GM12878 (cell line): ENCODE measurements at regions not wholly inside any gene's neighbourhood (a gene's known extent, or its start where the extent isn't known, plus 50 kb on each side); places are given as distances from the start of the nearest gene placed in this dataset.

ENCODE experiments used
- ATAC-seq: fragments of 200-7000 bp; cut with Tn5 transposase; 3 replicates; pipeline ENCODE4 v1.9.1; 2020; ENCODE audit warnings: mild to moderate bottlenecking, moderate library complexity
- BruUV-seq: library from RNA; stranded (reverse); fragments of 400-500 nt; replicated peaks from 2 replicates; lab custom pipeline; 2021; lab: Mats Ljungman, UMichigan
- CTCF ChIA-PET: fragments of 300-600 bp; sonication (Branson Sonifier 250); formaldehyde crosslinking; extraction: SDS; loops from one replicate; lab custom pipeline; 2021; ENCODE audit warnings: inconsistent platforms; lab: Yijun Ruan, JAX
- POLR2A ChIA-PET: fragments of 350-600 bp; formaldehyde crosslinking; extraction: SDS; loops from one replicate; lab custom pipeline; 2021; ENCODE audit warnings: inconsistent platforms; lab: Charles Lee
- RAD21 ChIA-PET: fragments of 300-600 bp; sonication (Branson Sonifier 250); formaldehyde crosslinking; loops from one replicate; lab custom pipeline; 2023; ENCODE audit warnings: antibody characterized with exemption; ENCODE audit not compliant: unreplicated experiment; lab: Charles Lee
- SMC1A ChIA-PET: fragments of 300-600 bp; sonication (Branson Sonifier 250); formaldehyde crosslinking; loops from one replicate; lab custom pipeline; 2023; ENCODE audit not compliant: unreplicated experiment, uncharacterized antibody; lab: Charles Lee
- DNase-seq: peaks from one replicate; pipeline ENCODE4 v3.0.0-alpha.2; 2011; ENCODE audit warnings: low read depth, low spot score
- FAIRE-seq: peaks from 3 replicates; lab custom pipeline; 2011; peaks lifted over from hg19 to GRCh38; lab: Jason Lieb, UNC
- H2AFZ ChIP-seq: 2 replicates; pipeline ENCODE4 v1.6.0; 2011; ENCODE audit warnings: low read depth, low read length, control low read depth; ENCODE audit not compliant: control insufficient read depth
- H3K27ac ChIP-seq: 2 replicates; pipeline ENCODE4 v1.5.1; 2011; ENCODE audit warnings: control low read depth; ENCODE audit not compliant: control insufficient read depth, insufficient read depth
- H3K27me3 ChIP-seq, 2 experiments: replicated peaks in 1 of 2; 2 replicates each; pipeline versions ENCODE4 v1.6.0 to v1.6.1; 2011; ENCODE audit warnings: low read length in 1 of 2; ENCODE audit not compliant: control insufficient read depth in 2 of 2, insufficient read depth in 2 of 2
- H3K36me3 ChIP-seq, 2 experiments: 2 replicates each; pipeline ENCODE4 v1.5.1; 2011; ENCODE audit warnings: low read length in 1 of 2; ENCODE audit not compliant: control insufficient read depth in 2 of 2, insufficient read depth in 2 of 2
- H3K4me1 ChIP-seq: 2 replicates; pipeline ENCODE4 v1.6.1; 2011; ENCODE audit warnings: mild to moderate bottlenecking, low read length, moderate library complexity, mixed read lengths; ENCODE audit not compliant: control insufficient read depth, insufficient read depth
- H3K4me2 ChIP-seq: 2 replicates; pipeline ENCODE4 v1.6.0; 2011; ENCODE audit warnings: control low read depth; ENCODE audit not compliant: control insufficient read depth, insufficient read depth
- H3K4me3 ChIP-seq: fragments of 200-600 bp; sonication (generic); 2 replicates; pipeline ENCODE4 v1.5.1; 2016
- H3K79me2 ChIP-seq: 2 replicates; pipeline ENCODE4 v1.6.0; 2011; ENCODE audit warnings: low read length; ENCODE audit not compliant: control insufficient read depth, insufficient read depth
- H3K9ac ChIP-seq: 2 replicates; pipeline ENCODE4 v1.8.0; 2011; ENCODE audit warnings: low read length, control low read depth, mixed read lengths; ENCODE audit not compliant: control insufficient read depth, insufficient read depth
- H3K9me3 ChIP-seq: replicated peaks from 3 replicates; pipeline ENCODE4 v1.5.1; 2011; ENCODE audit warnings: mild to moderate bottlenecking, low read length; ENCODE audit not compliant: control insufficient read depth, insufficient read depth
- H4K20me1 ChIP-seq: 2 replicates; pipeline ENCODE4 v1.6.0; 2011; ENCODE audit not compliant: control insufficient read depth, insufficient read depth
- CEBPB ChIP-seq, 2 experiments: fragments of 150-350 bp in 1 of 2; IDR thresholded peaks; 2 replicates each; pipeline ENCODE4 v1.6.1; 2012 to 2014; ENCODE audit warnings: low read depth in 2 of 2, low read length in 2 of 2, borderline replicate concordance in 1 of 2, inconsistent platforms in 1 of 2
- FOXK2 ChIP-seq: fragments of 450-650 bp; IDR thresholded peaks from 2 replicates; pipeline ENCODE4 v1.6.1; 2017; ENCODE audit warnings: mild to moderate bottlenecking, moderate library complexity
- KDM1A ChIP-seq: fragments of 200-600 bp; sonication (generic); IDR thresholded peaks from 2 replicates; pipeline ENCODE4 v1.6.1; 2016; ENCODE audit warnings: borderline replicate concordance
- KLF5 ChIP-seq: fragments of 450-650 bp; IDR thresholded peaks from 2 replicates; pipeline ENCODE4 v1.6.1; 2014; ENCODE audit warnings: mild to moderate bottlenecking; ENCODE audit not compliant: partially characterized antibody
- MTA3 ChIP-seq: IDR thresholded peaks from 2 replicates; pipeline ENCODE4 v1.6.1; 2012; ENCODE audit warnings: low read length, inconsistent platforms, borderline replicate concordance
- MXI1 ChIP-seq: fragments of 150-350 bp; IDR thresholded peaks from 2 replicates; pipeline ENCODE4 v1.6.1; 2011; ENCODE audit warnings: low read depth, mild to moderate bottlenecking, inconsistent platforms, low read length, improper control_type of control experiment
- NFIC ChIP-seq: IDR thresholded peaks from 2 replicates; pipeline ENCODE4 v1.6.1; 2012; ENCODE audit warnings: low read depth, mild to moderate bottlenecking, inconsistent platforms, low read length, moderate library complexity
- NR2C2 ChIP-seq: IDR thresholded peaks from 2 replicates; pipeline ENCODE4 v1.6.1; 2011; ENCODE audit warnings: borderline replicate concordance, low read depth; ENCODE audit not compliant: control insufficient read depth, insufficient read length
- RFX5 ChIP-seq: IDR thresholded peaks from 2 replicates; pipeline ENCODE4 v1.6.1; 2011; ENCODE audit warnings: low read depth, low read length, improper control_type of control experiment
- SIX5 ChIP-seq: IDR thresholded peaks from 2 replicates; pipeline ENCODE4 v1.6.1; 2011; ENCODE audit warnings: mild to moderate bottlenecking, low read depth, low read length, moderate library complexity; ENCODE audit not compliant: severe bottlenecking
- STAT1 ChIP-seq: fragments of 450-650 bp; conservative IDR thresholded peaks from 2 replicates; pipeline ENCODE4 v1.6.1; 2014; ENCODE audit warnings: antibody characterized with exemption, mild to moderate bottlenecking
- in situ Hi-C: fragments of 300-500 bp; cut with MboI; formaldehyde crosslinking; loops from 9 replicates; pipeline ENCODE4 v1.14.3; 2018; ENCODE audit warnings: mixed read lengths
- intact Hi-C: fragments of 100-400 bp; cut with micrococcal nuclease; formaldehyde crosslinking; loops from one replicate; pipeline ENCODE4 v1.14.2; 2022; ENCODE audit not compliant: unreplicated experiment
- TF ChIP-seq, protein P1 (sequence below): fragments of 450-650 bp; IDR thresholded peaks from 2 replicates; pipeline ENCODE4 v1.6.1; 2016; ENCODE audit warnings: mild to moderate bottlenecking
- TF ChIP-seq, protein P2 (sequence below): IDR thresholded peaks from 2 replicates; pipeline ENCODE4 v1.6.1; 2012; ENCODE audit warnings: low read depth, low read length, improper control_type of control experiment

DNA sequence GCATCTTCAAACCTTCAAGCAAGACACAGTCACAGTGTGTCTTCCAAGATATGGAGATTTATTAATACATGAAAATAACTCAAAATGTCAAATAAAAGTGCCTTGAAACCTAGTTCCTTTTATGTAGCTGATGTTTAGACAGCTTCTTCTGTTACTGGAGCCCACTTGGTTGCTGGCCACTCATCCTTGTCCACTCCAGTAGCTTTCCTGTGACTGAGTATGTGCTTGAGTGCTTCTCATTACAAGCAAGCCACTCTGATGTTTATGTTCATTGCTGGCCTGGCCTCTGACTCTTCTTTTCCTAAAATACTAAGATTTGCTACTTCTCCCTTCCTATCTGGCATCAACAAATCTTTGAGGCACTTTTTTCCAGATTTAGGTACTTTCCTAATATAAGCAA, 545.2 kb upstream of the MAN1A1 start:
- Histone ChIP-seq H3K4me3 (no peak overlapping the region), H4K20me1 (no peaks in the 10 kb centered on the region), H3K27me3 (no peaks in the 10 kb centered on the region), H3K79me2 (no peaks in the 10 kb centered on the region), H3K4me1 (no peaks in the 10 kb centered on the region), H3K4me2 (no peak overlapping the region), H3K9me3 (no peaks in the 10 kb centered on the region), H2AFZ (no peak overlapping the region), H3K36me3 (no peaks in the 10 kb centered on the region), H3K27ac (no peak overlapping the region), H3K9ac (no peak overlapping the region)
- RAD21 ChIA-PET: no interaction called here
- CTCF ChIA-PET: interaction anchor here (1.9 kb wide), 1 partner anchor 10 kb away, joined by 6 read pairs; no protein-coding TSS in a partner anchor
- POLR2A ChIA-PET: no interaction called here
- no peak for FAIRE-seq
- SMC1A ChIA-PET: no interaction called here
- intact Hi-C loops: no loop called here
- BruUV-seq: no TSS peak
- TF ChIP-seq RFX5 (no peak), STAT1 (no peak), NFIC (no peak), MXI1 (no peak), MTA3 (no peak), FOXK2 (no peak), NR2C2 (no peak), KDM1A (no peak), KLF5 (no peak), SIX5 (no peak), CEBPB (IDR thresholded peaks at IDR 0.05; ENCODE audit: borderline replicate concordance in 1 of 2, low read depth in 2 of 2, low read length in 2 of 2) (no peak)
- TF ChIP-seq, protein P1, sequence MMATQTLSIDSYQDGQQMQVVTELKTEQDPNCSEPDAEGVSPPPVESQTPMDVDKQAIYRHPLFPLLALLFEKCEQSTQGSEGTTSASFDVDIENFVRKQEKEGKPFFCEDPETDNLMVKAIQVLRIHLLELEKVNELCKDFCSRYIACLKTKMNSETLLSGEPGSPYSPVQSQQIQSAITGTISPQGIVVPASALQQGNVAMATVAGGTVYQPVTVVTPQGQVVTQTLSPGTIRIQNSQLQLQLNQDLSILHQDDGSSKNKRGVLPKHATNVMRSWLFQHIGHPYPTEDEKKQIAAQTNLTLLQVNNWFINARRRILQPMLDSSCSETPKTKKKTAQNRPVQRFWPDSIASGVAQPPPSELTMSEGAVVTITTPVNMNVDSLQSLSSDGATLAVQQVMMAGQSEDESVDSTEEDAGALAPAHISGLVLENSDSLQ: no peak
- TF ChIP-seq, protein P2, sequence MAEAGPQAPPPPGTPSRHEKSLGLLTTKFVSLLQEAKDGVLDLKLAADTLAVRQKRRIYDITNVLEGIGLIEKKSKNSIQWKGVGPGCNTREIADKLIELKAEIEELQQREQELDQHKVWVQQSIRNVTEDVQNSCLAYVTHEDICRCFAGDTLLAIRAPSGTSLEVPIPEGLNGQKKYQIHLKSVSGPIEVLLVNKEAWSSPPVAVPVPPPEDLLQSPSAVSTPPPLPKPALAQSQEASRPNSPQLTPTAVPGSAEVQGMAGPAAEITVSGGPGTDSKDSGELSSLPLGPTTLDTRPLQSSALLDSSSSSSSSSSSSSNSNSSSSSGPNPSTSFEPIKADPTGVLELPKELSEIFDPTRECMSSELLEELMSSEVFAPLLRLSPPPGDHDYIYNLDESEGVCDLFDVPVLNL: no peak
- in situ Hi-C loops: no loop called here
- no peak for DNase-seq
- no peak for ATAC-seq
